ELR (cell line): ENCODE measurements at regions not wholly inside any gene's neighbourhood (a gene's known extent, or its start where the extent isn't known, plus 50 kb on each side); places are given as distances from the start of the nearest gene placed in this dataset.

Experiments used
- DNase-seq: peaks from one replicate; pipeline ENCODE4 v3.0.0-alpha.2; 2015; ENCODE audit warnings: low read depth

GRCh38 chr16:31701734-31702133 lies 171.9 kb upstream of the ZNF267 start:
- DNase-seq = no peak

- no peak for DNase-seq
Observed at GRCh38 chr16:31702796-31703195, 170.8 kb upstream of the ZNF267 start.

- DNase-seq = no peak
Observed at GRCh38 chr16:31703526-31704128, 170.0 kb upstream of the ZNF267 start.

- no peak for DNase-seq
Observed at GRCh38 chr16:31704138-31704537, 169.5 kb upstream of the ZNF267 start.

GRCh38 chr16:31705371-31705770 lies 168.2 kb upstream of the ZNF267 start:
- DNase-seq = no peak

GRCh38 chr16:31706318-31706717 lies 167.3 kb upstream of the ZNF267 start:
- no peak for DNase-seq

GRCh38 chr16:31706925-31707324 lies 166.7 kb upstream of the ZNF267 start:
- no peak for DNase-seq

GRCh38 chr16:31707743-31708335 lies 165.8 kb upstream of the ZNF267 start:
- no peak for DNase-seq

GRCh38 chr16:31708348-31708747 lies 165.3 kb upstream of the ZNF267 start:
- DNase-seq = no peak

- DNase-seq = no peak
Observed at GRCh38 chr16:31709181-31709580, 164.4 kb upstream of the ZNF267 start.

GRCh38 chr16:31710134-31710533 lies 163.5 kb upstream of the ZNF267 start:
- no peak for DNase-seq

- no peak for DNase-seq
Observed at GRCh38 chr16:31710880-31711279, 162.7 kb upstream of the ZNF267 start.

GRCh38 chr16:31711344-31711845 lies 162.2 kb upstream of the ZNF267 start:
- no peak for DNase-seq

GRCh38 chr16:31712064-31712540 lies 161.5 kb upstream of the ZNF267 start:
- no peak for DNase-seq

GRCh38 chr16:31713071-31713944 lies 160.3 kb upstream of the ZNF267 start:
- DNase-seq = peak; percentile 94

- DNase-seq = peak; percentile 19
Observed at GRCh38 chr16:31713945-31714902, 159.4 kb upstream of the ZNF267 start.

- DNase-seq = no peak
Observed at GRCh38 chr16:31714903-31715504, 158.6 kb upstream of the ZNF267 start.

- no peak for DNase-seq
Observed at GRCh38 chr16:31715915-31716314, 157.7 kb upstream of the ZNF267 start.

- DNase-seq = no peak
Observed at GRCh38 chr16:31718998-31719397, 154.6 kb upstream of the ZNF267 start.

GRCh38 chr16:31727553-31727952 lies 146.1 kb upstream of the ZNF267 start:
- DNase-seq = no peak

- DNase-seq = no peak
Observed at GRCh38 chr16:31734265-31734664, 139.3 kb upstream of the ZNF267 start.
